HepG2 (cell line): ENCODE measurements at regions not wholly inside any gene's neighbourhood (a gene's known extent, or its start where the extent isn't known, plus 50 kb on each side); places are given as distances from the start of the nearest gene placed in this dataset.

ENCODE experiments used
- ATAC-seq: fragments of 200-7000 bp; cut with Tn5 transposase; 3 replicates; pipeline ENCODE4 v1.9.1; 2020; ENCODE audit warnings: mild to moderate bottlenecking, moderate library complexity
- BruUV-seq: library from RNA; stranded (reverse); fragments of 400-500 nt; replicated peaks from 2 replicates; lab custom pipeline; 2021; lab: Mats Ljungman, UMichigan
- CTCF ChIA-PET: fragments of 300-600 bp; formaldehyde crosslinking; extraction: SDS; loops from one replicate; lab custom pipeline; 2021; ENCODE audit warnings: low total read pairs, inconsistent platforms, low intra/inter-chr PET ratio; lab: Yijun Ruan, JAX
- POLR2A ChIA-PET: fragments of 350-600 bp; sonication (Branson Sonifier 250); formaldehyde crosslinking; loops from one replicate; lab custom pipeline; 2020; ENCODE audit warnings: antibody characterized with exemption, inconsistent platforms; lab: Yijun Ruan, JAX
- DNase-seq: peaks from one replicate; pipeline ENCODE4 v3.0.0-alpha.2; 2015; ENCODE audit warnings: low spot score
- FAIRE-seq: peaks from 3 replicates; lab custom pipeline; 2011; peaks lifted over from hg19 to GRCh38; lab: Jason Lieb, UNC
- H2AFZ ChIP-seq: one replicate; pipeline ENCODE4 v1.6.1; 2011; ENCODE audit warnings: low read length, inconsistent platforms
- H3K27ac ChIP-seq: fragments of 300-600 bp; 3 replicates; pipeline ENCODE4 v1.8.0; 2011; ENCODE audit warnings: mixed run types, mild to moderate bottlenecking, mixed read lengths, low read length, inconsistent platforms; ENCODE audit not compliant: insufficient read depth; ENCODE audit errors: extremely low read length
- H3K27me3 ChIP-seq, 2 experiments: fragments of 200-600 bp in 1 of 2; 2 replicates in 1 of 2; 3 replicates in 1 of 2; pipeline versions ENCODE4 v1.6.0 to v1.8.0; 2011; ENCODE audit warnings: low read length in 2 of 2, mild to moderate bottlenecking in 2 of 2, moderate library complexity in 2 of 2, inconsistent platforms in 1 of 2; ENCODE audit not compliant: insufficient read depth in 2 of 2, control insufficient read depth in 1 of 2
- H3K36me3 ChIP-seq, 2 experiments: fragments of 200-600 bp in 1 of 2; replicated peaks in 1 of 2; 2 replicates in 1 of 2; 3 replicates in 1 of 2; pipeline versions ENCODE4 v1.5.1 to v1.8.0; 2011; ENCODE audit warnings: low read length in 2 of 2, inconsistent platforms in 1 of 2; ENCODE audit not compliant: insufficient read depth in 2 of 2, control insufficient read depth in 1 of 2
- H3K4me1 ChIP-seq: 2 replicates; pipeline ENCODE4 v1.5.1; 2012; ENCODE audit warnings: low read length, inconsistent platforms; ENCODE audit not compliant: insufficient read depth
- H3K4me2 ChIP-seq: 2 replicates; pipeline ENCODE4 v1.6.0; 2011; ENCODE audit warnings: low read depth, low read length, inconsistent platforms
- H3K4me3 ChIP-seq, 3 experiments: fragments of 200-600 bp in 1 of 3; sonication (generic), shearing (Covaris generic) in 1 of 3; replicated peaks in 1 of 3; 2 replicates each; pipeline ENCODE4 v1.5.1; 2011 to 2016; ENCODE audit warnings: low read length in 3 of 3, inconsistent platforms in 2 of 3, low read depth in 2 of 3, mild to moderate bottlenecking in 2 of 3, control low read depth in 1 of 3, mixed read lengths in 1 of 3; ENCODE audit not compliant: insufficient read depth in 1 of 3
- H3K79me2 ChIP-seq: one replicate; pipeline ENCODE4 v1.6.1; 2011; ENCODE audit warnings: low read length, inconsistent platforms; ENCODE audit not compliant: insufficient read depth
- H3K9ac ChIP-seq: 2 replicates; pipeline ENCODE4 v1.6.0; 2011; ENCODE audit warnings: mild to moderate bottlenecking, low read depth, low read length, inconsistent platforms; ENCODE audit not compliant: insufficient read depth
- H3K9me3 ChIP-seq: 2 replicates; pipeline ENCODE4 v1.5.1; 2012; ENCODE audit warnings: mild to moderate bottlenecking, low read length
- H4K20me1 ChIP-seq: 2 replicates; pipeline ENCODE4 v1.6.0; 2011; ENCODE audit warnings: inconsistent platforms, mild to moderate bottlenecking, low read length, moderate library complexity; ENCODE audit not compliant: insufficient read depth
- FOSL2 ChIP-seq: sonication (generic); formaldehyde crosslinking; IDR thresholded peaks from 2 replicates; pipeline ENCODE4 v1.4.0; 2020; ENCODE audit warnings: missing genetic modification reagents
- FOXO1 ChIP-seq: sonication (generic); formaldehyde crosslinking; IDR thresholded peaks from 2 replicates; pipeline ENCODE4 v1.4.0; 2020; ENCODE audit warnings: missing genetic modification reagents
- SALL2 ChIP-seq: sonication (generic); formaldehyde crosslinking; IDR thresholded peaks from 2 replicates; pipeline ENCODE4 v1.8.1; 2023; ENCODE audit warnings: mild to moderate bottlenecking, missing genetic modification reagents, inconsistent platforms
- ZFY ChIP-seq: sonication (generic); formaldehyde crosslinking; IDR thresholded peaks from 2 replicates; pipeline ENCODE4 v1.4.0; 2020; ENCODE audit warnings: missing genetic modification reagents
- ZNF256 ChIP-seq: sonication (generic); formaldehyde crosslinking; conservative IDR thresholded peaks from 2 replicates; pipeline ENCODE4 v1.4.0; 2020; ENCODE audit warnings: missing genetic modification reagents
- ZNF720 ChIP-seq: sonication (generic); formaldehyde crosslinking; IDR thresholded peaks from 2 replicates; pipeline ENCODE4 v1.4.0; 2020; ENCODE audit warnings: missing genetic modification reagents
- WGBS: methylation state at CpG from one replicate; pipeline ENCODE4 v1.1.6; 2017; ENCODE audit warnings: low lambda C conversion rate; 5-methylcytosine and 5-hydroxymethylcytosine counted together
- in situ Hi-C: cut with HindIII; loops from 2 replicates; pipeline ENCODE4 v1.10.0; 2017; ENCODE audit warnings: low pct_unique_long_range_greater_than_20kb; ENCODE audit not compliant: extremely low pct_ligation_motif_present
- intact Hi-C: fragments of 100-400 bp; cut with micrococcal nuclease; formaldehyde crosslinking; loops from one replicate; pipeline ENCODE4 v1.10.0; 2022; ENCODE audit not compliant: unreplicated experiment
- TF ChIP-seq, protein P1 (sequence below): IDR thresholded peaks from 2 replicates; pipeline ENCODE4 v1.6.1; 2016; ENCODE audit warnings: low read depth, borderline replicate concordance
- TF ChIP-seq, protein P2 (sequence below): sonication (generic); formaldehyde crosslinking; IDR thresholded peaks from 2 replicates; pipeline ENCODE4 v1.9.0; 2021; ENCODE audit warnings: missing genetic modification reagents, borderline replicate concordance
- TF ChIP-seq, protein P3 (sequence below): sonication (generic); formaldehyde crosslinking; IDR thresholded peaks from 2 replicates; pipeline ENCODE4 v1.4.0; 2020; ENCODE audit warnings: missing genetic modification reagents

DNA sequence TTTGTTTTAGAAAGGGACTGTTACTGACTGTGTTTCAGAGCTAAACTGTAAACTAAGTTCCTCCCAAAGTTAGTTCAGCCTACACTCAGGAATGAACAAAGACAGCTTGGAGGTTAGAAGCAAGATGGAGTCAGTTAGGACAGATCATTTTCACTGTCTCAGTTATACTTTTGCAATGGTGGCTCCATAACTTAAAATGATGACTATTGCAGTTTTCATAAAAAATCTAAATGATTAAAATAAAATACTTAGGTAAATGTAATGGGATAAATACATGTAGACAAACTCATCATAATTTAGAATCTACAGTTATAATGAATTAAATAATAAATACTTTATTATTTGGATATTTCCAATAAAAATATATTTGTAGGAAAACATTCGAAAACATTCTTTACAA is 590.6 kb downstream of the EPHA7 start (continued):
- TF ChIP-seq ZFY (CRISPR knock-in tag) (no peak), ZNF720 (CRISPR knock-in tag) (no peak), FOXO1 (CRISPR knock-in tag) (no peak)
- TF ChIP-seq, protein P1, sequence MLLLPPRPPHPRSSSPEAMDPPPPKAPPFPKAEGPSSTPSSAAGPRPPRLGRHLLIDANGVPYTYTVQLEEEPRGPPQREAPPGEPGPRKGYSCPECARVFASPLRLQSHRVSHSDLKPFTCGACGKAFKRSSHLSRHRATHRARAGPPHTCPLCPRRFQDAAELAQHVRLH (CRISPR knock-in tag): no peak

DNA sequence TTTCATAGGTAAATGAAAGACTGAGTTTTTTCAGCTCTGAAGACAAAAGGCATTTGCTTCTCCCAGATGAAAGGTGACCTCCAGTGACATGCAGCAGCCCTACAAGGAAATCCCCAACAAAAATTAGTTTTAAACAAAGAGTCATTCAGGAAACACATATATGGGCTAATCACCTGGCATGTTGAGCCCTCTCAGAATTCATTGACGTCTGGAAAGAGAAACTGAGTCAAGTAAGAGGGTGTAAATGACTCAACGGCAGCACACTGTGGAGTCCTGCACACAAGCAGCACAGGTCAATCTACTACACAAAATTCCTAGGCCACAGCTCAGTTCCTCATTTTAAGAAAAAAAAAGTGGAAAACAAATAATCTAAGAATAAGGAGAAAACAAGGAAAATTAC is 592.3 kb downstream of the EPHA7 start:
- Histone ChIP-seq H3K79me2 (no peaks in the 10 kb centered on the region), H3K4me3 (no peak overlapping the region), H3K27me3 (no peaks in the 10 kb centered on the region), H3K4me1 (peaks cover 15% of the 10 kb centered on the region), H3K4me2 (no peak overlapping the region), H3K9me3 (no peaks in the 10 kb centered on the region), H3K27ac (no peak overlapping the region), H4K20me1 (no peaks in the 10 kb centered on the region), H3K9ac (no peak overlapping the region), H2AFZ (no peak overlapping the region), H3K36me3 (no peaks in the 10 kb centered on the region)
- ChIA-PET POLR2A (no interaction called here), CTCF (no interaction called here)
- ATAC-seq (no peak), FAIRE-seq (no peak), DNase-seq (no peak)
- in situ Hi-C loops (no loop called here), intact Hi-C loops (no loop called here)
- WGBS: 47% methylated on average over 2 of the region's 2 CpGs
- BruUV-seq: no TSS peak
- TF ChIP-seq, protein P2, sequence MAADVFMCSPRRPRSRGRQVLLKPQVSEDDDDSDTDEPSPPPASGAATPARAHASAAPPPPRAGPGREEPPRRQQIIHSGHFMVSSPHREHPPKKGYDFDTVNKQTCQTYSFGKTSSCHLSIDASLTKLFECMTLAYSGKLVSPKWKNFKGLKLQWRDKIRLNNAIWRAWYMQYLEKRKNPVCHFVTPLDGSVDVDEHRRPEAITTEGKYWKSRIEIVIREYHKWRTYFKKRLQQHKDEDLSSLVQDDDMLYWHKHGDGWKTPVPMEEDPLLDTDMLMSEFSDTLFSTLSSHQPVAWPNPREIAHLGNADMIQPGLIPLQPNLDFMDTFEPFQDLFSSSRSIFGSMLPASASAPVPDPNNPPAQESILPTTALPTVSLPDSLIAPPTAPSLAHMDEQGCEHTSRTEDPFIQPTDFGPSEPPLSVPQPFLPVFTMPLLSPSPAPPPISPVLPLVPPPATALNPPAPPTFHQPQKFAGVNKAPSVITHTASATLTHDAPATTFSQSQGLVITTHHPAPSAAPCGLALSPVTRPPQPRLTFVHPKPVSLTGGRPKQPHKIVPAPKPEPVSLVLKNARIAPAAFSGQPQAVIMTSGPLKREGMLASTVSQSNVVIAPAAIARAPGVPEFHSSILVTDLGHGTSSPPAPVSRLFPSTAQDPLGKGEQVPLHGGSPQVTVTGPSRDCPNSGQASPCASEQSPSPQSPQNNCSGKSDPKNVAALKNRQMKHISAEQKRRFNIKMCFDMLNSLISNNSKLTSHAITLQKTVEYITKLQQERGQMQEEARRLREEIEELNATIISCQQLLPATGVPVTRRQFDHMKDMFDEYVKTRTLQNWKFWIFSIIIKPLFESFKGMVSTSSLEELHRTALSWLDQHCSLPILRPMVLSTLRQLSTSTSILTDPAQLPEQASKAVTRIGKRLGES (CRISPR knock-in tag): no peak
- TF ChIP-seq, protein P3, sequence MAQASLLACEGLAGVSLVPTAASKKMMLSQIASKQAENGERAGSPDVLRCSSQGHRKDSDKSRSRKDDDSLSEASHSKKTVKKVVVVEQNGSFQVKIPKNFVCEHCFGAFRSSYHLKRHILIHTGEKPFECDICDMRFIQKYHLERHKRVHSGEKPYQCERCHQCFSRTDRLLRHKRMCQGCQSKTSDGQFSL (CRISPR knock-in tag): no peak
- no peak for TF ChIP-seq SALL2 (CRISPR knock-in tag)
- no peak for TF ChIP-seq ZNF256 (CRISPR knock-in tag)
- TF ChIP-seq FOSL2: no peak
- TF ChIP-seq, all 625 proteins: peak for 0
